ENCODE measurements at regions not wholly inside any gene's neighbourhood (a gene's known extent, or its start where the extent isn't known, plus 50 kb on each side); places are given as distances from the start of the nearest gene placed in this dataset.

GRCh38 chrX:98637451-98637850 lies 1753.7 kb downstream of the RPA4 start:
- H3K79me2 ChIP-seq (ENCODE audit: control insufficient read depth, insufficient read depth, low read length): no peaks in the 10 kb centered on the region
- BruUV-seq (replicated peaks): no TSS peak
- no peaks in the 10 kb centered on the region for H4K20me1 ChIP-seq (replicated peaks; ENCODE audit: control insufficient read depth, insufficient read depth, low read length)
- no peaks in the 10 kb centered on the region for H3K4me1 ChIP-seq (replicated peaks in 1 of 2; ENCODE audit: control insufficient read depth in 2 of 2, insufficient read depth in 2 of 2, low read length in 2 of 2)
- no peak for DNase-seq (ENCODE audit: extremely low read depth in 1 of 4, low spot score in 3 of 4)
- ATAC-seq: no peak
- ChIA-PET CTCF (ENCODE audit: low intra/inter-chr PET ratio) (no interaction called here), POLR2A (no interaction called here)
- no peaks in the 10 kb centered on the region for H3K9me1 ChIP-seq (ENCODE audit: control insufficient read depth, insufficient read depth, low read length)
- no peak for FAIRE-seq
- no peak overlapping the region for H2AFZ ChIP-seq (ENCODE audit: low read depth, low read length)
- H3K4me3 ChIP-seq: no peak overlapping the region
- no peaks in the 10 kb centered on the region for H3K36me3 ChIP-seq (ENCODE audit: control insufficient read depth, insufficient read depth, low read length)
- H3K9ac ChIP-seq (ENCODE audit: insufficient read depth in 1 of 2, low read depth in 2 of 2, low read length in 2 of 2): no peak overlapping the region
- H3K27me3 ChIP-seq (ENCODE audit: control insufficient read depth in 2 of 2, insufficient read depth in 2 of 2, low read length in 2 of 2): no peaks in the 10 kb centered on the region
- TF ChIP-seq ERF (CRISPR knock-in tag; IDR thresholded peaks at IDR 0.05): no peak
- TF ChIP-seq ATF3 (IDR thresholded peaks at IDR 0.05): no peak
- TF ChIP-seq ATF3 (CRISPR knock-in tag; conservative IDR thresholded peaks at IDR 0.05): no peak
- no peak for TF ChIP-seq PHB (CRISPR knock-in tag; IDR thresholded peaks at IDR 0.05)
- TF ChIP-seq ESRRB (CRISPR knock-in tag; IDR thresholded peaks at IDR 0.05; ENCODE audit: borderline replicate concordance): no peak
- no peak for TF ChIP-seq ZNF699 (CRISPR knock-in tag; IDR thresholded peaks at IDR 0.05; ENCODE audit: insufficient replicate concordance)
- TF ChIP-seq SAP30 (IDR thresholded peaks at IDR 0.05; ENCODE audit: borderline replicate concordance, insufficient read depth, low read depth, low read length, poor library complexity, severe bottlenecking): no peak
- TF ChIP-seq GTF2F1 (IDR thresholded peaks at IDR 0.05; ENCODE audit: low read depth, low read length): no peak
- TF ChIP-seq ZNF324 (CRISPR knock-in tag; IDR thresholded peaks at IDR 0.05): no peak
- TF ChIP-seq BDP1 (IDR thresholded peaks at IDR 0.05; ENCODE audit: insufficient read depth, insufficient read length): no peak
- TF ChIP-seq TAF1 (IDR thresholded peaks at IDR 0.05; ENCODE audit: control insufficient read depth, extremely low read depth, insufficient read depth, low read length, severe bottlenecking): no peak
- TF ChIP-seq TCF7 (IDR thresholded peaks at IDR 0.05; ENCODE audit: borderline replicate concordance): no peak
- no peak for TF ChIP-seq NONO (IDR thresholded peaks at IDR 0.05; ENCODE audit: low read depth in 2 of 2, low read length in 1 of 2)
- no peak for TF ChIP-seq ZNF644 (tag; IDR thresholded peaks at IDR 0.05; ENCODE audit: low read depth)
- TF ChIP-seq MNT (conservative IDR thresholded peaks at IDR 0.05): no peak
- no peak for TF ChIP-seq NR2C1 (IDR thresholded peaks at IDR 0.05)
- TF ChIP-seq NR2C1 (tag; IDR thresholded peaks at IDR 0.05): no peak
- TF ChIP-seq ZNF695 (CRISPR knock-in tag; IDR thresholded peaks at IDR 0.05): no peak
- TF ChIP-seq TAF7 (tag; IDR thresholded peaks at IDR 0.05): no peak
- no peak for TF ChIP-seq HNRNPH1 (optimal IDR thresholded peaks at IDR 0.05; ENCODE audit: low read depth, low read length)
- no peak overlapping the region for H3K4me2 ChIP-seq (ENCODE audit: insufficient read depth, low read length)
- in situ Hi-C loops (cut with MboI): no loop called here
- H3K27ac ChIP-seq (ENCODE audit: extremely low read depth, low read depth, low read length): no peak overlapping the region
- no peaks in the 10 kb centered on the region for H3K9me3 ChIP-seq (replicated peaks; ENCODE audit: control insufficient read depth, insufficient read depth, low read depth, low read length)
- intact Hi-C loops (cut with micrococcal nuclease): no loop called here
